NCI-H82 (cell line): ENCODE measurements at regions not wholly inside any gene's neighbourhood (a gene's known extent, or its start where the extent isn't known, plus 50 kb on each side); places are given as distances from the start of the nearest gene placed in this dataset.
A peak's percentile ranks its signal among the peaks of the same experiment; 100 is the strongest.

Experiments used
- DNase-seq: peaks from one replicate; lab custom pipeline; 2025; lab: John Stamatoyannopoulos, UW

DNA sequence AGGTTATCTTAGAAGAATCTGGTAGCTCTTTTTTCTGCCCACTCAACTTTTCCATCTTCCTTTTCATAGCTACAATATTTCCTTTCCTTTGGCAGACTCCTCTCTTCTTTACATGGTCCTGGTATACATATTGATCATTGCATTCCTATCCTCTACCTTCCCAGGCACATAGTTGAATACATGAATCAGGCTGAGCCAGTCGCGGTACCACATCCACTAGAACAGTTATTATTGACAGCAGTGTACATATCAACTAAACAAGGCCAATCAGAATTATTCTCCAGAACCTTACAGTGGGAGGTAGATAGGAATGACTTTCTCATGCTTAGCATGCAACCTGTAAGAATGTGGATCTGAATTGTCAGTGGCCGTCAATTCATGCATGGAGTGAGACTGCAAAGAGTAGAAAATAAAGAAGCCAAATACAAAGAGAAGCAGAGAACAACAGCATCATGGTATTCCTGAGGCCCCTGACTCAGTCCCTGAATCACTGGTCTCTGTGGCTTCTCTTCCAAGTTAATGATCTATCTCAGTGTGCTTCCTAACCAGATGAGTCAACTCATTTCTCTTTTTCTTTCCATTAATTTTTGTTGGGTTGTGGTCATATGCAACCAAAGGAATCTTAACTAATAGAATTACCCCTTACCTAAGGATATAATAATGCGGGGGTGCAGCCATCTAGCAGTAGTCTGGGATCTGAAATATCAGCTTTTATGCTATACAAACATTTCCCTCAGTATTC, 60.9 kb upstream of the DCBLD2 start:
- no peak for DNase-seq

DNA sequence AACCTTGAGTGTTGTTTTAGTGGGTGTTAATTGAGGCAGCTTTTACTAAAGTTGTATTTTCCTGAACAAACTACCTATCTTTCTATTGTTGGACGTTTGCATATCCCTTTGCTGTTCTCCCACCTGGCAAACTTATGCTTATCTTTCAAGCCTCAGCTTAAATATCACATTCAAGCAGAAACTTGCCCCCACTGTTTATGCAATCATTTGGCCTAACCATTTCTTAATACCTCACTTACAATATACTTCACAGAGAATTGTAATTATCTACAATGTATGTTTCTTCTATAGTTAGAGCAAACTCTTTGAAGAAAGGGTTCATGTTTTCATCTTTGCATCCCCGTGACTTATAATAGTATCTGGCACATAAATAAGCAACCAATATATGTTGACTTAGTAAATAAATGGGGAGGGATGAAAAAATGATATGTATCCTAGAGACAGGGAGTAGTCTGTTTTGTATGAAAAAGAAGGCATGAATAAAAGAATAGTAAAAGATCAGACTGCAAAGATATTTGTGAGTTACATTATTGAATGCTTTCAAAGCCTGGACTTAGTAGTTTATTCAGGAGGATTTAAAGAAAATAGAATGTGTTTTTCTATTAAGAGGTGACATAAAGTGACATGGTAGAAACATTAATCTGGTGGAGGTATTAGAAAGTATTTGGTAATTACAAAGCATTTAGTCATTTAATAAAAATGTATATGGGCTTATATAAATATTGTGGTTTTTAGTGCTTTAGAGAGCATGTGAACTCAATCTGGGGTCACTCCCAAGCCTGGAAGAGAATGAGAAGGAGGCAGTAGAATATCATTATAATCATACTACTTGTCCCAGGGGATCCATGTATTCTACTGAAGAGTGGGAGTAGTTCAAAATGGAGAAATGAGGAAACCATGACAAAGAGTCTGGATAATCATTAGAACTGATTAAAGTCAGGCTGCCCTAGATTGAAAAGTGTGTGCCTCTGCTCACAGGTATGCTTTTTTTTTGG, 60.0 kb upstream of the DCBLD2 start:
- DNase-seq, result no peak

DNA sequence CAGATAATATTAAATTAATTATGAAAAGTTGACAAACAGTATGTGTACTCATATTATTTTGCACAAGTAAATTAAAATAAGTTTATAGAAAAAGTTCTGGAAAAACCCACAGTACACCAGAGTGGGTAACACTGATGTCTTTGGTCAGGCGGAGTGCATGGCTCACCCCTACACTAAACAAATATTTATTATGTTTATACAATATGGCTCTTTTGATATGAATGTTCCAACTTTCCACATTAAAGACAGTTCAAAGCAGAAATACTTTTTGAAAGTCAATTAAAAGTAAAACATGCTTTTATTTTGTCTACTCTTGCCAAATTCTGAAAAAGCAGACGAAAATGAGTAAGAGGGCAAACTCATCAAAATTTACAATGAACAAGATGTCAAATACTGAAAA, 56.2 kb upstream of the DCBLD2 start:
- no peak for DNase-seq

DNA sequence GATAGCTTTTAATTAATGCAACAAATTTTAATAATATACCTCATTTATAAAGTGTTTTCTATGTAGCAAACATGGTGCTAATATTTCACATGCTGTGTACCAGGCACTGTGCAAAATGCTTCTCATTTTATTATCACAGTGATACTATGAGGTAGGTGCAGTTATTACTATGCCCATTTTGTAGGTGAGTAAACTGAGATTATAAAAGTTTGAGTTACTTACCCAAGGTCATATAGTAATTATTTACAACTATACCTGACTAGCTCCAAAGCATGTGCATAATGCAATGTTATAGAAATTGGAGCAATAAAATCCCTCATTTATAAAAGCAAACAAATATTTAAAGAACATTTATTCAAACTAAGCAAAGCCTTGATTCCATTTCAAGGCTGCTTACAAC, 54.5 kb upstream of the DCBLD2 start:
- no peak for DNase-seq

DNA sequence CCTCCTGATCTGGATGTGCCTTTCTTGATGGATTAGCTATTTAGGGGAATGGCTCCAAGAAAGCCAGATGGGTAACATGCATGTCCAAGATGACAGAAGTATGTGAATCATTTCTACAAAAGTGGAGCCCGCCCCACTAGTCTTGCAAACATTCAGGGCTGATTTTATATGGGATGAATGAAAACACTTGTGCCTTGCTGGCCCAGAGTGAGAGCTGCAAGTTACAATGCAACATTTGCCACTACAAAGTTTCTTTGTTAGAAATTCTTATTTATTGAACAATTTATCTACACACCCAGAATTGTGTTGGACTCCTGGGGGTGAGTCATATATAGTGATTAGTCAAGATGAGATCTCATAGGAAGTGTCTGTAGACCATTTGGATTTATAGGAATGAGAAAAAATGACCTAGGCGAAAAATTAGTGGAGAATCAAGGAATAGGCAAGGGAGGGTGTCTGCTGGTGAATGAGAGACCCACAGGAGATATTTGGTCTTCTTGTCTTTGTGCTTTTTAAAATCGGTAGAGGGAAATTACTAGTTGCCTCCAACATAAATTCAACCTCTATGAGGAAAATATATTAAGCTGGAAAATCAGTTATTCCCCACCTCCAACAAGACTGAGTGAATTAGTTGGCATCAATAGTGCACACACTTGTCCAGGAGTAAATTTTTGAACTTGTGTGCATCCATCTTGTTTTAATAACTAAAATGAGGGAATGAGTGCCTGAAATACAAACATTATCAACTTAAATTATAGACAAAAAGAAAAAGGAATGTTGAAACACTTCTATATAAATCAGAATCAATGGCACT, 53.5 kb upstream of the DCBLD2 start:
- no peak for DNase-seq

DNA sequence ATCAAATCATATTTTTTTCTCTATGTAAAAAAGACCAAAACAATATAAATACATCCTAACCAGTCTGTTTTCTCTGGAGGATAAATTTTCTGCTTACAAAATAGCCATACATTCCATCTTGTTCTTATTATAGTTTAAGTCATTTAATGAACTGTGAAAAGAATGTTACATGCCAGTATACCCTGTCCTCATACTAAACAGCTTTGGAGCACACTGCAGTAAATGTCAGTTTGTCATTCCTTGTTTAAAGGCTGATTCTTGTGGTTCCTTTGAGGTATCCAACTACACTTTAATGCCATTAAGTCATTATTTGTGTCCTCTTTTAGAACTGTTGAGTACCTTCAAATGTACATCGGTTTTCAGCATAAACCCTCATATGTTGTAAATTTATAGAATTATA, 52.7 kb upstream of the DCBLD2 start:
- no peak for DNase-seq

DNA sequence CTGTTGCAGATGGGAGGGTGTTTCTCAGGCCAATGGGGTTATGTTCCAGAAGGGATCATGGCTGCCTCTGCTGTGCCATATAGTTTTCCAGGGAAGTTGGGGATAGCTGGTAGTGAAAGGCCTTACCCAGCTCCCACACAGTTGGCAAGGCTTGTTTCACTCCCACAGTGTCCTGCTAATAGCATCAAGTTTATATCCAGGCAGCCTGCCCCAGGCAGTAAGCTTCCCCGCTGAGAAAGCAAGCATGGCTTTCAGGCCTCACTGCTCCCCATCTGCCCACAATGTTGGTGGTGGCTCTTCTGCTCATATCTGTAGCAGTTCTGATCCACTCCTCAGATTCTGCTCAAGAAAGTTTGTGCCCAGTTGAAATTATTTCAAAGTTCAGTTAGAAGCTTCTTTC, 50.9 kb upstream of the DCBLD2 start:
- DNase-seq, result peak; percentile 74
